Hematopoietic multipotent progenitor cell treated with erythropoietin and hydrocortisone succinate and interleukin-3 and kit ligand, for 4 days (in vitro differentiated cells): ENCODE measurements at regions not wholly inside any gene's neighbourhood (a gene's known extent, or its start where the extent isn't known, plus 50 kb on each side); places are given as distances from the start of the nearest gene placed in this dataset.

Experiments used
- DNase-seq: peaks from one replicate; pipeline ENCODE4 v3.0.0-alpha.2; 2015

GRCh38 chr3:35849496-35849895 lies 210.2 kb downstream of the ARPP21 start:
- no peak for DNase-seq

DNA sequence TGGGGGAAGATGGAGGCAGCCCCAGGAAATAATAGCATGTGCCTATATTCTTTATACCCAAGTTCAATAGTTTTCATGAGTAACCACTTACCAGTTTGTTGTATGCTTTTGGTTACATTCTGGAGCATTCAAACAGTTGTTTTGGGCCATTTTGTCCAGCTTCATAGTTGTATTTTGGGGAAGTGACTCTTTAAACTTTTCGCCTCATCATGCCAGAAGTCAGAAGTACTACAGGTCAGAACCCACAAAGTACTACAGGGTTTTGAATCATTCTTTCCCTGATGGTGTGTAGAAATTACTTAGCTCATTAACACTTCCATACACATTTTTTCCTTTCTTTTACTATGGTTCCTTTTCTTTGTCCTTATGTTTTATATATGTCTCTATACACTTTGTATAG lies 210.6 kb downstream of the ARPP21 start:
- peak; percentile 15 for DNase-seq

DNA sequence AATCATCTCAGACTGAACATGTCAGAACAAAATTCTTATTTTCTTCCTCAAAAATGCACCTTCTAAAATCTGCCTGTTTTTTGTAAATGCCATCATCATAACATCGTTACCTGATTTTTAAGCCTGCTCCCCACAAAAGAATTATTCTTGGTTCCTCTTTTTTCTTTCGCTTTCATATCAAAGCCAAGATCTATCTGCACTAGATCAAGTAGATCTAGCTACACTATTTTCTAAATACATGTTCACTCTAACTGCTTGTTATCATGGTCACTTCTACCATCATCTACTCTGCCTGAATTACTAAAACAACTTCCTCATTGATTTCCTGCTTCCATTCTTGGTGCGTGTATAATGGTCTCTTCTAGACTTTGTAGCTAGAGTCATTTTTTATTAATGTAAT lies 217.7 kb downstream of the ARPP21 start:
- peak; percentile 40 for DNase-seq

- no peak for DNase-seq
Measured at GRCh38 chr3:35862057-35862456, 222.7 kb downstream of the ARPP21 start.

GRCh38 chr3:35864871-35865270 lies 225.5 kb downstream of the ARPP21 start:
- no peak for DNase-seq

DNA sequence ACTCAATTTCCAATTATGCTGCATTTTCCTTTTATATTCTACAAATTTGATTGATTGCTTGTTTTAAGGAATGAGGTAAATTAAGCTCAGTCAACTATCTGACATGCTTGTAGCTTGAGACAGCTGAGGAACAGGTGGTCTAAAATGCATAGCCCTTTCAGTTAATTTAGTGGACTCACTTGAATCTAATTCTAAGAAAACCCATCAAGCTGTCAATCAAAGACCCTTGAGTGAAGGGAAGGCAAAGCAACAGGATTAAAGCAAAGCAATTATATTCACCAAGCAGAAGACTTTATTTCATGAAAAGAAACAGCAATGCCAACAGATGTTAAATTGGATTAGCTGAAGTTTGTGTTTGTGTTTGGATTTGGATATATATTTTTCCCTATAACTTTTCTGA lies 228.5 kb downstream of the ARPP21 start:
- DNase-seq: no peak

- no peak for DNase-seq
Measured at GRCh38 chr3:35871009-35871408, 231.7 kb downstream of the ARPP21 start.

- no peak for DNase-seq
Measured at GRCh38 chr3:35883929-35884328, 244.6 kb downstream of the ARPP21 start.

GRCh38 chr3:35894735-35895134 lies 255.4 kb downstream of the ARPP21 start:
- DNase-seq: no peak

GRCh38 chr3:35899245-35899644 lies 259.9 kb downstream of the ARPP21 start:
- DNase-seq: no peak

- no peak for DNase-seq
Measured at GRCh38 chr3:35900079-35900478, 260.8 kb downstream of the ARPP21 start.

DNA sequence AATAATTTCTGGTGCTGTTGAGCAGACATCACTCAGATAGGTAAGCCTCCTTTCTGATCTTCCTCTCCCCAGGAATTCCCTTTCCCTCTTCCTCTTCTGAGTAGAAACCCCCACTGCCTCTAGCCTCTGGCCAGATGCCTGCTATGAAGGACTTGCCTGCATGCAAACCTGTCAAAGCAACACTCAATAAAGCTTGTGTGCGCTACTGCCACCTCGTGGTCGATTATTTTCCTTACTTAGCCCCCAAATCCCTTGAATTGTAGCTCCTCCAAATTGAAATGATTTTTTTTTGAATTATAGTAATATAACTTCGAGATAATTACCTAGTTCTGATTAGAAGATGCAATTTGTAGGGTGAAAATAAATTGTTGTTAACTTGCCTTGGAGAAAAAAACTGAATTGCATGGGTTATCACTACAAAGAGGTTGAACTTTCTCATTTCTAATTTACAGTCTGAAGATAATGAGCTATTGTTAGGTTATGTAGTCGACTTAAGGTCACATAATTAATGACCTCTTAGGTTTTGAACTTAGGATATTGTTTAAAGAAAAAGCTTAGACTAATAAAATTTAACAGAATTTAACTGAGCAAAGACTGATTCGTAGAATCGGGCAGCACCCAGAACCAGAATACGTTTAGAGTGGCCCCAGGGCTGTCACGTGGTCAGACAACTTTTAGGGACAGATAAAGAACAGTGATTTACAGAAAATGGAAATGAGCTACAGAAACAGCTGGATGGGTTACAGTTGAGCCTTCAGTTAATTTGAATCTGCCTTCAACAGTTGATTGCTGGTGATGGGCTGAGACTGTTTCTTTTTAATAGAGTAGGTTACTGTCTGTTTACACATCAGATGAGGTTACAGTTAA lies 269.3 kb downstream of the ARPP21 start:
- peak; percentile 82 for DNase-seq

GRCh38 chr3:35919160-35919559 lies 279.8 kb downstream of the ARPP21 start:
- DNase-seq: no peak

- DNase-seq: no peak
Measured at GRCh38 chr3:35921718-35922117, 282.4 kb downstream of the ARPP21 start.

- DNase-seq: peak; percentile 67
Measured at GRCh38 chr3:35924070-35924469, 284.7 kb downstream of the ARPP21 start.

- no peak for DNase-seq
Measured at GRCh38 chr3:35927441-35927840, 288.1 kb downstream of the ARPP21 start.

DNA sequence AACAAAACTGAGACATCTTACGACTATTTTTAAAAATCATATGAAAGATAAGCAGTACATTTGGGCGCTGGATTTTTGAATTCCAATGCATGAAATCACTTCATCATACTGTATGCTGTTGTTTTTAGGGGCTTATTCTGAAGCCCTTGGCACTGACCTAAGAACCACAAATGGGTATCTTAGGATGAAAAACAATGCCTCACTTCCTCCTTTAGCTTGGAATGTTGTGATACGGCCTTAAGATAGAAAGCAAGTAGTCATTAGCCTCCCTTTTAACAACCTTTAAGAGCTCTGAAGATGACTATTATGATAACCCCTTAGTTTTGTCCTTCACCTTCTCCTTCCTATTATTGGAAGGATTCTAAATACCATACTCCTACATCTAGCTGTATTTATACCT lies 289.8 kb downstream of the ARPP21 start:
- DNase-seq: no peak

- DNase-seq: no peak
Measured at GRCh38 chr3:35931867-35932266, 292.5 kb downstream of the ARPP21 start.

DNA sequence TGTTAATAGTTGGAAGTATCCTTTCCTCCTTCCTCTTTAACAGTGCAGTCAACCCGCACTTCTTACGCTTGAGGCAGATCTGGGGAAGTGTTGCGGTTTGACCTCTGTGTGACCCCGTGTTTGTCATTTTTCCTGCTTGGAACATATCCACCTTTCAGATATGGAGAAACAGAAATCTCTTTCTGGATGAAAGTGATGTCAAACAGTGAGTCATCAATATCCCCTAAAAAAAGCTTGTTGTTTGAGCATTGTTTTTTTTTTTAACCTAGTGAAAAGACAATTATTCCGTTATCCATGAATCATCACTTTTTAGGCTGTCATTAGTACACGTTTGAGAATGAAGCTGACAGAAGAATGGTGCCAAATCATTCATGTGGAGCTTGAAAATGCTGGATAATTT lies 293.7 kb downstream of the ARPP21 start:
- DNase-seq: peak; percentile 11

GRCh38 chr3:35936571-35936970 lies 297.2 kb downstream of the ARPP21 start:
- DNase-seq: no peak

GRCh38 chr3:35944926-35945710 lies 305.8 kb downstream of the ARPP21 start:
- no peak for DNase-seq

GRCh38 chr3:35946121-35946853 lies 307.0 kb downstream of the ARPP21 start:
- peak; percentile 57 for DNase-seq

GRCh38 chr3:35946854-35947515 lies 307.7 kb downstream of the ARPP21 start:
- no peak for DNase-seq
